Esophagus squamous epithelium (tissue), 4 donors: ENCODE measurements at regions not wholly inside any gene's neighbourhood (a gene's known extent, or its start where the extent isn't known, plus 50 kb on each side); places are given as distances from the start of the nearest gene placed in this dataset.

ENCODE experiments used
- CTCF ChIP-seq, 6 experiments: fragments of 450-650 bp in 4 of 6; fragments of 200-600 bp in 2 of 6; sonication (generic) in 2 of 6; IDR thresholded peaks; one replicate each; pipeline ENCODE4 v1.5.1; 2016 to 2019; ENCODE audit warnings: antibody characterized with exemption in 6 of 6, mild to moderate bottlenecking in 4 of 6, moderate library complexity in 4 of 6
- POLR2A ChIP-seq, 4 donors: fragments of 450-650 bp; IDR thresholded peaks; one replicate each; pipeline ENCODE4 v1.6.1; 2017; ENCODE audit warnings: antibody characterized with exemption in 4 of 4, mild to moderate bottlenecking in 4 of 4, moderate library complexity in 3 of 4

GRCh38 chr7:98727146-98727709, 110.1 kb downstream of the NPTX2 start:
- TF ChIP-seq POLR2A (IDR thresholded peaks at IDR 0.05) (no peak), CTCF (IDR thresholded peaks at IDR 0.05) (no peak)
